22Rv1 (cell line): ENCODE measurements at regions not wholly inside any gene's neighbourhood (a gene's known extent, or its start where the extent isn't known, plus 50 kb on each side); places are given as distances from the start of the nearest gene placed in this dataset.

Source experiments
- H3K27ac ChIP-seq: fragments of 450-650 bp; 2 replicates; pipeline ENCODE4 v1.5.1; 2017
- CTCF ChIP-seq: fragments of 450-650 bp; IDR thresholded peaks from 2 replicates; pipeline ENCODE4 v1.5.1; 2017; ENCODE audit warnings: mild to moderate bottlenecking
- ZFX ChIP-seq: fragments of 450-650 bp; IDR thresholded peaks from 2 replicates; pipeline ENCODE4 v1.6.1; 2017; ENCODE audit warnings: antibody characterized with exemption, borderline replicate concordance

DNA sequence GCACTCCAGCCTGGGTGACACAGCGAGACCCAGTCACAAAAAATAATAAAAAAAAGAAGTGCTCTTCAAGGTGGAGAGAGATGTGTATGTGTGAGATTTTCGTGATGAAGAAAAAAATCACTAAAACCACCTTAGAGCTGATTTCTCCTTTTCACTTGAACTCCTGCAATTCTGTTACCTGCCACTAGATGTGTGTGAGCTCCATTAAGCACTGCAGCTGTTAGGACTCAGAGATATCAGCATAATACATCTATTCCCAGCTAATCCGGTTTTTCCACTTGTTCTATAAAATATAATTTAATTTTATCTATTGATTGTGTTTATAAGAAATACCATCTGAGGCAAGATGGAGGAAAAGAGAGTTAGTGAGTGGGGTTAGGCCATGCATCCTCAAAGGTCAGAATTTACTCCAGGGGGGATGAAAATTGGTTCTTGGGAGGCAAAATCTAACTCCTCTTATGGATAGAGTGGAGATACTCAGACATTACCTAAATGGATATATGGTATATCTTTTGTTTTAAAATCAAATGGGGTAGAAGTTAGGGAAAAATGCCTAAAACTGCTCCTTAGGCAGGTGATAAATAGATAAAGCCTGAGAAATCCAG, 152.7 kb downstream of the IL20RB start:
- TF ChIP-seq ZFX (no peak), CTCF (peak; percentile 79)

DNA sequence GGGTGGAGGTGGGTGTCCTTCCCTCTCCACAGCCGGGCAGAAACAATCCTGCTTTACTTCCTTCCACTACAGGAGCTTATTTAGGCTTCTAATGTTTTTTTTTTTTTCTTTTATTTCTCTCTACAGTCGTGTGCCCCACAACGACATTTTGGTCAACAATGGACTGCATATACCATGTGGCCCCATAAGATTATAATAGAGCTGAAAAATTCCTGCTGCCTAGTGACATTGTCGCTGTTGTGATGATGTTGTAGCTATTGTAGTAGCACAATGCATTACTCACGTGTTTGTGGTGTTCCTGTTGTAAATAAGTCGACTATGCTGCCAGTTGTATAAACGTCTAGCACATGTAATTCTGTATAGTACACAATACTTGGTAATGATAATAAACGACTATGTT, 153.7 kb downstream of the IL20RB start:
- no peak overlapping the region for H3K27ac ChIP-seq
- TF ChIP-seq ZFX: no peak
- no peak for TF ChIP-seq CTCF

More for the DNA sequence above, 152.7 kb downstream of the IL20RB start:
- H3K27ac ChIP-seq: no peak overlapping the region

- H3K27ac ChIP-seq: no peak overlapping the region
- TF ChIP-seq ZFX (no peak), CTCF (no peak)
These were observed 158.8 kb downstream of the IL20RB start for GRCh38 chr3:137116619-137117018.

DNA sequence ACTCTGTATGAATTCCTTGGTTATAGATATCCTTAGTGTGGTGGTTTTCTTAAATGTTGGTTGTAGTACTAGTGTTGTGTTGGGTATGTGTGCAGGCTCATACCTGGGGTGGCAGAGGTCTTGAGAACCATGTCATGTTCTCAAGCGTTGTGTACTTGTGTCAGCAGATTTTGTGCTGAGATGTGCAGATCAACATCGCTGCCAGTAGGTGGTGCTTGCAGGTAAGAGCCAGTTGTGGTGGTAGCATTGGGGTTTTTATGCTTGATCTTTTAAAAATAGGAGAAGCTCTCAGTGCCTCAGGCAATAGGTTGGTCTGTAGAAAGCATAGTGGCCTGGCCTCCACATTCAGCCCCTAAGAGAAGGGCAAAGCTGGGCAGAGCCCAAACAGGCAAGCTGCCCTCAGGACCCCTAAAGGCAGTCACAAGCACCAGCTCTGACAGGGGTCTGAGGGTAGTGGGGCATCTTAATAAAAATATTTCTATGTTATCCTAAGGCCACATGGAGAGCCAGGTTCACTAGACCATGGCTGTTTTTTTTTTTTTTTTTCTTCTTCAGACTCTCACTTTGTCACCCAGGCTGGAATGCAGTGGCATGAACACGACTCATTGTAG, 164.0 kb downstream of the IL20RB start:
- TF ChIP-seq ZFX: no peak
- TF ChIP-seq CTCF: peak; percentile 83
- no peak overlapping the region for H3K27ac ChIP-seq

- TF ChIP-seq CTCF: no peak
- TF ChIP-seq ZFX: no peak
- no peak overlapping the region for H3K27ac ChIP-seq
These were observed 173.3 kb downstream of the IL20RB start for GRCh38 chr3:137131081-137131480.

DNA sequence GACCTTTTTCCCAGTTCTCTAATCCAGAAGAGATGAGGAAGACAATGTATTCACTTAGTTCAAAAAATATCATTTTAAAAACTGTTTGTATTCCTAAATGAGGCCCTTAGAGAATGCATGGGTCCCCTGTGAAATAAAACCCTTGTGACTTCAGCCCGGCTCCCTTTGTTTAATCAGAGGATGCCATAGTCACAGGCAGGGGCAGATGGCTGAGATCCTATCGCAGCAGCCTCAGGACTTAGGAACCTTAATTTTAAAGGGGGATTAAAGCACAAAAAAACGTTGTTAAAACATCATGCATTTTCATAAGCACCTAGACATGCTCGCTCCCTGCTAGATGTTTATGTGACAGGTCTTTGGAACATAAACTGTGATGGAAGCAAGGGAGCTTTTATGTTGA, 176.6 kb downstream of the IL20RB start:
- no peak overlapping the region for H3K27ac ChIP-seq
- TF ChIP-seq CTCF: no peak
- TF ChIP-seq ZFX: no peak

DNA sequence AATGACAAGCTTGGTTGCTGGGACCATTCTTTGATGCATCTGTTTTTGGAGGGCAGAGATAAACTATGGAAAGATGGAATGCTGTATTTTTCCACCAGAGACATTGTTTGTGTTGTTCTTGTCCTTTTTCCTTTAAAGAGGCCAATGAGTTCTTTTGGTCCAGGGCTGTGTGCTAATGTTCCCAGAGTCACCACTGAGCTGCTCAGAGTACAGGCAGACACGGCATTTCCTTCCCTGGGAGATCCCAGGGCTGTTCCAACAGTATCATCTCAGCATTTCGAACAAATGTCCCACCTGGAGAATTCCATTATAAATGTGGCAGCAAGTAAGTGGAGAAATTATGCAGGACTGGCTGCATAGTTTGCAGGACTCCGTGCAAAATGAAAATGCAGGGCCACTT, 190.6 kb downstream of the IL20RB start:
- no peak overlapping the region for H3K27ac ChIP-seq
- TF ChIP-seq CTCF (no peak), ZFX (no peak)
